PFSK-1 (cell line): ENCODE measurements at regions not wholly inside any gene's neighbourhood (a gene's known extent, or its start where the extent isn't known, plus 50 kb on each side); places are given as distances from the start of the nearest gene placed in this dataset.

Source experiments
- FOXP2 ChIP-seq: optimal IDR thresholded peaks from 2 replicates; pipeline ENCODE3; 2011; ENCODE audit warnings: borderline replicate concordance, control low read depth, inconsistent platforms; ENCODE audit not compliant: insufficient read depth; ENCODE audit errors: extremely low read length, extremely low read depth
- POLR2AphosphoS5 ChIP-seq: IDR thresholded peaks from 2 replicates; pipeline ENCODE4 v1.6.1; 2012; ENCODE audit warnings: low read depth, mild to moderate bottlenecking, control low read depth, low read length, moderate library complexity
- SIN3A ChIP-seq: IDR thresholded peaks from 2 replicates; pipeline ENCODE4 v1.6.1; 2012; ENCODE audit warnings: mild to moderate bottlenecking, low read length, moderate library complexity, borderline replicate concordance; ENCODE audit not compliant: insufficient read depth
- TAF1 ChIP-seq: IDR thresholded peaks from 2 replicates; pipeline ENCODE4 v1.6.1; 2012; ENCODE audit warnings: low read length, control low read depth, borderline replicate concordance; ENCODE audit not compliant: insufficient read depth
- TF ChIP-seq, protein P1 (sequence below), 2 experiments: IDR thresholded peaks; 2 replicates each; pipeline versions ENCODE4 v1.6.1 to v1.8.0; 2011 to 2012; ENCODE audit warnings: low read depth in 2 of 2, low read length in 2 of 2, control low read depth in 1 of 2, inconsistent platforms in 1 of 2, mild to moderate bottlenecking in 1 of 2, moderate library complexity in 1 of 2; ENCODE audit not compliant: insufficient read depth in 1 of 2

DNA sequence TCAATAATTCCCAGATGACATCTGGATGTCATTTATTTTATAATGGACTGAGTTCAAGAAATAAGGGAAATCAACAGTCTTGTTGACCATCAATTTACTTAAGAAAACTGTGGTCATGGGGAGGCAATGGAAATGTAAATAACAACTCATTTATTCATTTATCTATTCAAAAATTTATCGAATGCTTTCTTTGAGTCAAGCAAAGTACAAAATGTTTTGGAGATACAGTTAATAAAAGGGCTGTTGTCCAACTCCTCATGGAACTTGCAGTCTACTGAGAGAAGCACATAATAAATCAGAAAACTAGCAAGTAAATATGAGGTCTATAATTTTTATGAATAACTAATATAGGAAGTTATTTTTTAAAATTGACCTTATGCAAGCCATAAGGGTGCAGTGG is 65.5 kb upstream of the KITLG start:
- TF ChIP-seq FOXP2 (no peak), SIN3A (no peak), TAF1 (no peak), POLR2AphosphoS5 (no peak)
- TF ChIP-seq, protein P1, sequence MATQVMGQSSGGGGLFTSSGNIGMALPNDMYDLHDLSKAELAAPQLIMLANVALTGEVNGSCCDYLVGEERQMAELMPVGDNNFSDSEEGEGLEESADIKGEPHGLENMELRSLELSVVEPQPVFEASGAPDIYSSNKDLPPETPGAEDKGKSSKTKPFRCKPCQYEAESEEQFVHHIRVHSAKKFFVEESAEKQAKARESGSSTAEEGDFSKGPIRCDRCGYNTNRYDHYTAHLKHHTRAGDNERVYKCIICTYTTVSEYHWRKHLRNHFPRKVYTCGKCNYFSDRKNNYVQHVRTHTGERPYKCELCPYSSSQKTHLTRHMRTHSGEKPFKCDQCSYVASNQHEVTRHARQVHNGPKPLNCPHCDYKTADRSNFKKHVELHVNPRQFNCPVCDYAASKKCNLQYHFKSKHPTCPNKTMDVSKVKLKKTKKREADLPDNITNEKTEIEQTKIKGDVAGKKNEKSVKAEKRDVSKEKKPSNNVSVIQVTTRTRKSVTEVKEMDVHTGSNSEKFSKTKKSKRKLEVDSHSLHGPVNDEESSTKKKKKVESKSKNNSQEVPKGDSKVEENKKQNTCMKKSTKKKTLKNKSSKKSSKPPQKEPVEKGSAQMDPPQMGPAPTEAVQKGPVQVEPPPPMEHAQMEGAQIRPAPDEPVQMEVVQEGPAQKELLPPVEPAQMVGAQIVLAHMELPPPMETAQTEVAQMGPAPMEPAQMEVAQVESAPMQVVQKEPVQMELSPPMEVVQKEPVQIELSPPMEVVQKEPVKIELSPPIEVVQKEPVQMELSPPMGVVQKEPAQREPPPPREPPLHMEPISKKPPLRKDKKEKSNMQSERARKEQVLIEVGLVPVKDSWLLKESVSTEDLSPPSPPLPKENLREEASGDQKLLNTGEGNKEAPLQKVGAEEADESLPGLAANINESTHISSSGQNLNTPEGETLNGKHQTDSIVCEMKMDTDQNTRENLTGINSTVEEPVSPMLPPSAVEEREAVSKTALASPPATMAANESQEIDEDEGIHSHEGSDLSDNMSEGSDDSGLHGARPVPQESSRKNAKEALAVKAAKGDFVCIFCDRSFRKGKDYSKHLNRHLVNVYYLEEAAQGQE (IDR thresholded peaks at IDR 0.05; ENCODE audit: insufficient read depth in 1 of 2, low read depth in 2 of 2, low read length in 2 of 2), result no peak

DNA sequence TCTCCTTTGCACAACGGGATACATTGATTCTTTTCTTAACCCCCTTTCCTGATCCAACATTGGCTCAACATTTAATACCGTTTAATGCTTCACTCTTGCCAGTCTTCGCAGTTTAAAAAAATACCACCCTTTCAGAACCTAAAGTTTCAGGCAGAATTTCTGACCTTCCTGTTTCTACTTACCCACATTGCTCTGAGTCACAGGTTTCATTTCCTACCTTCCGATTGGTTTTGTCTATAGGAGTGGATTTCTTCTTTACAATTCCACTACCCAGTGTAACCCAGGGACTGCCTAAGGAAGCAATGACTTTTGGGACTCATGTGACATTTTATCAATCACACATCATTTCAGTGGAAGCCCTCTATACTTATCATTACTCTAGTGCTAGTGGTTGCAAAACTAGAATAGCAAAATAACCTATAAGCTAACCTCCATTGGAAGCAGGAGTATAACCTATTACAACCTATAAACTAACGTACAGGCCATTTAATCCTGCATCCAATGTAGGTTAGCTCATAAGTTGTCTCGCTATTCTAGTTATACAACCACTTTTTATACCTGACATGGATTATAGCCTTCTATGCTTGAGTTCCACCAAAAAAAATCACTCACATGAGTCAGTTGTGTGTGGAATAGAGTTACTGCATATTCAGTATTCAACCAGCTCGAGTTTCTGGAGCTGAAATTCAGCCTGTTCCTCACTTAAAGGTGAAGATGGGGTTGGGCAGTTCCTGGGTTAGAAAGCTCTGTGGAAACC is 64.9 kb upstream of the KITLG start:
- TF ChIP-seq TAF1 (no peak), FOXP2 (no peak), POLR2AphosphoS5 (no peak), SIN3A (no peak)
- TF ChIP-seq, protein P1 (IDR thresholded peaks at IDR 0.05; ENCODE audit: insufficient read depth in 1 of 2, low read depth in 2 of 2, low read length in 2 of 2), result no peak

DNA sequence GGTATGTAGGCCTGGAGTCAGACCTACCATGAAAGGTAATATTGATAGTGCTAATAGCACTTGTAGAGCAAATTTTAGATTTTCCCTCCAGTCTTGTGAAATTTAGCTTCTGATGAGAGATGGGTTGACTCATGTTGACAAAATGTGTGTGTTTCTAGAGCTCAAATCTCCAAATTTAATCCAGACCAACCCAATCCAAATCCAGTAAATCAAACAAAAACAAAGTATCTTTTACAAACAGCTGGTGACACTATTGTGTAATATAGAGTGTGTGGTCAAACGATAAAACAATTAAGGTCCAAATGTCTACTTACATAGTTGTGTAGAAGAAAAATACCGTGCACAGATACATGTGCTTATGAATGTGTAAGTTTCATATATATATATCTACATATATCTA is 63.4 kb upstream of the KITLG start:
- TF ChIP-seq POLR2AphosphoS5 (no peak), TAF1 (no peak), FOXP2 (no peak), SIN3A (no peak)
- TF ChIP-seq, protein P1 (IDR thresholded peaks at IDR 0.05; ENCODE audit: insufficient read depth in 1 of 2, low read depth in 2 of 2, low read length in 2 of 2), result no peak

DNA sequence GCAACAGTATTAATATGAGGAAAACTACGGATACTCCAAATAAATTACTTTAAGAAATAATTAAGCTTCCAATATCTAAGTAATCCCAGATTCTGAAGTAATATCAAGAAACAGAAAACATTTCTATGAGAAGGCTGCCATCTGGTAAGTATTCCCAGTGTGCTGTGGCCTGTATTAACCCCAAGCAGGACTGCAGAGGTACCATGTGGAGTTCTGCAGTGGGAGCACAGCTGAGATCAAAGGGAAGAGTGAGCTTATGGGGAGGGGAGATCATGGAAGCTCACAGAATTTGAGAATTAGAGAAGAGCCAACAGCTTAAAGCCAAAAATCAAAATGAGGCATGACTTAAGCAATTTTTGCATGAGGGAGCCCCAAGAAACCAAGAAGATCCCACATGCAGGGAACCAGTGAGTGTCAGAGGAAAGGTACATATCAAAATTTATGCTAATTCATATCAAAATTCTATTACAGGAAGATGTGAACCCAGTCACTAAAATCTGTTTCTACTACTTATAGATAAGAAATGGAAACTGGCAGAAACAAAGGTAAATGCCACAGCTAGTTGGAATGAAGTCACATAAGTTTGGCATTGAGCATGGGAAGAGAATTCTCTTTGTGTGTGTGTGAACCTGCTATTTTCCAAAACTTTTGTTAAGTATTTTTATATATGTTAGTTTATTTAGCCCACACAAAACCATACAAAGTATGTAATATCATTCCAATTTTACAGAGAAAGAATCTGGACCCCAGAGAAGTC is 62.6 kb upstream of the KITLG start:
- TF ChIP-seq, protein P1 (IDR thresholded peaks at IDR 0.05; ENCODE audit: insufficient read depth in 1 of 2, low read depth in 2 of 2, low read length in 2 of 2), result no peak
- no peak for TF ChIP-seq FOXP2
- no peak for TF ChIP-seq SIN3A
- TF ChIP-seq POLR2AphosphoS5, result no peak
- no peak for TF ChIP-seq TAF1
